ENCODE measurements at regions not wholly inside any gene's neighbourhood (a gene's known extent, or its start where the extent isn't known, plus 50 kb on each side); places are given as distances from the start of the nearest gene placed in this dataset.
A peak's percentile ranks its signal among the peaks of the same experiment; 100 is the strongest.

GRCh38 chr20:60553095-60553494 lies 594.9 kb downstream of the CDH26 start:
- peak; percentile 1 for DNase-seq (ENCODE audit: extremely low read depth, low read depth)

GRCh38 chr20:60558486-60558885 lies 600.3 kb downstream of the CDH26 start:
- no peak for DNase-seq (ENCODE audit: extremely low read depth, low read depth)

GRCh38 chr20:60559462-60559861 lies 601.2 kb downstream of the CDH26 start:
- no peak for DNase-seq (ENCODE audit: extremely low read depth, low read depth)

GRCh38 chr20:60561052-60561451 lies 602.8 kb downstream of the CDH26 start:
- DNase-seq (ENCODE audit: extremely low read depth, low read depth): no peak

GRCh38 chr20:60565083-60565482 lies 606.9 kb downstream of the CDH26 start:
- no peak for DNase-seq (ENCODE audit: extremely low read depth, low read depth)

GRCh38 chr20:60565551-60565950 lies 607.3 kb downstream of the CDH26 start:
- no peak for DNase-seq (ENCODE audit: extremely low read depth, low read depth)

GRCh38 chr20:60569116-60569515 lies 610.9 kb downstream of the CDH26 start:
- no peak for DNase-seq (ENCODE audit: extremely low read depth, low read depth)

GRCh38 chr20:60570481-60571277 lies 612.5 kb downstream of the CDH26 start:
- no peak for DNase-seq (ENCODE audit: extremely low read depth, low read depth)

GRCh38 chr20:60573003-60573680 lies 614.9 kb downstream of the CDH26 start:
- no peak for DNase-seq (ENCODE audit: extremely low read depth, low read depth)

- DNase-seq (ENCODE audit: extremely low read depth, low read depth): no peak
Observed at GRCh38 chr20:60576236-60576635, 618.0 kb downstream of the CDH26 start.

- no peak for DNase-seq (ENCODE audit: extremely low read depth, low read depth)
Observed at GRCh38 chr20:60579941-60580515, 621.8 kb downstream of the CDH26 start.

- no peak for DNase-seq (ENCODE audit: extremely low read depth, low read depth)
Observed at GRCh38 chr20:60581606-60582115, 623.4 kb downstream of the CDH26 start.

GRCh38 chr20:60583741-60584140 lies 625.5 kb downstream of the CDH26 start:
- DNase-seq (ENCODE audit: extremely low read depth, low read depth): peak; percentile 19

- DNase-seq (ENCODE audit: extremely low read depth, low read depth): peak; percentile 1
Observed at GRCh38 chr20:60584221-60584620, 626.0 kb downstream of the CDH26 start.

GRCh38 chr20:60585651-60586050 lies 627.4 kb downstream of the CDH26 start:
- no peak for DNase-seq (ENCODE audit: extremely low read depth, low read depth)

GRCh38 chr20:60586269-60587050 lies 628.2 kb downstream of the CDH26 start:
- DNase-seq (ENCODE audit: extremely low read depth, low read depth): no peak

- no peak for DNase-seq (ENCODE audit: extremely low read depth, low read depth)
Observed at GRCh38 chr20:60587986-60588385, 629.8 kb downstream of the CDH26 start.

GRCh38 chr20:60589623-60590022 lies 631.4 kb downstream of the CDH26 start:
- DNase-seq (ENCODE audit: extremely low read depth, low read depth): peak; percentile 5

- DNase-seq (ENCODE audit: extremely low read depth, low read depth): no peak
Observed at GRCh38 chr20:60591172-60591799, 633.1 kb downstream of the CDH26 start.

- no peak for DNase-seq (ENCODE audit: extremely low read depth, low read depth)
Observed at GRCh38 chr20:60598528-60598927, 640.3 kb downstream of the CDH26 start.

Data from NCI-H460 (cell line).